Effector memory CD8-positive, alpha-beta T cell (primary cell): ENCODE measurements at regions not wholly inside any gene's neighbourhood (a gene's known extent, or its start where the extent isn't known, plus 50 kb on each side); places are given as distances from the start of the nearest gene placed in this dataset.
"Not testable (repeated sequence)": the region's sequence is repeated elsewhere in the genome, so short reads cannot be mapped to it uniquely, and the experiment has no call there.

Experiments
- ATAC-seq: fragments of 150-1000 bp; cut with Tn5 transposase; replicated peaks from 2 replicates; pipeline ENCODE4 v1.10.0; 2021; ENCODE audit warnings: mild to moderate bottlenecking, moderate library complexity
- DNase-seq, 3 experiments: peaks; one replicate each; pipeline ENCODE4 v3.0.0; 2021
- H3K27ac Mint-ChIP-seq, 2 donors: one replicate each; pipeline ENCODE4 v1.8.0; 2022; ENCODE audit warnings: mild to moderate bottlenecking in 2 of 2, mixed read lengths in 2 of 2, moderate library complexity in 2 of 2
- H3K27me3 Mint-ChIP-seq, 2 donors: one replicate each; pipeline ENCODE4 v1.8.0; 2022; ENCODE audit warnings: mixed read lengths in 2 of 2
- H3K36me3 Mint-ChIP-seq: one replicate; pipeline ENCODE4 v1.8.0; 2022; ENCODE audit warnings: mild to moderate bottlenecking, moderate library complexity, mixed read lengths; ENCODE audit not compliant: insufficient read depth
- H3K4me1 Mint-ChIP-seq, 2 donors: one replicate each; pipeline ENCODE4 v1.8.0; 2022; ENCODE audit warnings: low read depth in 2 of 2, mixed read lengths in 2 of 2
- H3K4me3 Mint-ChIP-seq, 2 donors: one replicate each; pipeline ENCODE4 v1.8.0; 2022; ENCODE audit warnings: mild to moderate bottlenecking in 2 of 2, mixed read lengths in 2 of 2, moderate library complexity in 2 of 2
- H3K9me3 Mint-ChIP-seq, 2 donors: one replicate each; pipeline ENCODE4 v1.8.0; 2022; ENCODE audit warnings: mixed read lengths in 2 of 2

GRCh38 chr9:32136700-32137339, 247.6 kb upstream of the ACO1 start:
- peaks cover 0 to 4% of the 10 kb centered on the region in 2 donors for H3K9me3 Mint-ChIP-seq
- H3K4me3 Mint-ChIP-seq = no peak overlapping the region
- no peaks in the 10 kb centered on the region for H3K36me3 Mint-ChIP-seq
- H3K4me1 Mint-ChIP-seq = no peaks in the 10 kb centered on the region
- H3K27ac Mint-ChIP-seq = no peak overlapping the region
- no peak for DNase-seq
- no peaks in the 10 kb centered on the region for H3K27me3 Mint-ChIP-seq
- no peak for ATAC-seq

DNA sequence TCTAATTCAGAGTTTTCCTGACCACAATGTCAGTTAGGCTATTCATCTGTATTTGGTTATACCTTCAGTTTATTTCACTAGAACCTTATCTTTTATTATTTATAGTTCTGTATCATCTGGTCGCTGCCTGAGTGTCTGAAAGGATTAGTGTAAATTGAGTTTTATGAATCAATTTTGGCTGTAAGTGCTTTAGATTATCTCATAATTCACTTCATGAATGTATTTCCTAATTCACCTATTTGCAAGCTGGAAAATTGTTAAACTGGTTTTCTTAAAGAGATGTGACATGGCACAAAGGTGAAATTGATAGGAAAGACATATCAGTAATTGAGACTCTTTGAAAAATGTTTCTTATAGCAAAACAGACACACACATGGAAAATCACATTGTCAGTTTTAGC, 242.4 kb upstream of the ACO1 start:
- Mint-ChIP-seq H3K27ac (no peak overlapping the region), H3K27me3 (no peaks in the 10 kb centered on the region), H3K36me3 (no peaks in the 10 kb centered on the region), H3K4me1 (no peaks in the 10 kb centered on the region), H3K4me3 (no peak overlapping the region), H3K9me3 (peaks cover 3 to 13% of the 10 kb centered on the region in 2 donors)
- DNase-seq (no peak), ATAC-seq (no peak)

DNA sequence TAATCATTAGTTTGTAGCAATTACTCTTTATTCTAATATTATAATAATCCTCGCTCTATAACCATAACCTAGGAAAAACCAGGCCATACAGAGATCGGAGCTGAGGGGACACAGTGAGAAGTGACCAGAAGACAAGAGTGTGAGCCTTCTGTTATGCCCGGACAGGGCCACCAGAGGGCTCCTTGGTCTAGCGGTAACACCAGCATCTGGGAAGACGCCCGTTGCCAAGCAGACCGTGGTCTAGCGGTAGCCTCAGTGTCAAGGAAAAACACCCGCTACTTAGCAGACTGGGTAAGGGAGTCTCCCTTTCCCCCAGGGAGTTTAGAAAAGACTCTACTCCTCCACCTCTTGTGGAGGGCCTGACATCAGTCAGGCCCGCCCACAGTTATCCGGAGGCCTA, 235.9 kb upstream of the ACO1 start:
- not testable (repeated sequence) for H3K4me3 Mint-ChIP-seq, DNase-seq, H3K36me3 Mint-ChIP-seq, H3K27ac Mint-ChIP-seq, ATAC-seq, H3K27me3 Mint-ChIP-seq, H3K4me1 Mint-ChIP-seq
- peaks cover 6 to 23% of the 10 kb centered on the region in 2 donors for H3K9me3 Mint-ChIP-seq

- H3K4me1 Mint-ChIP-seq = no peaks in the 10 kb centered on the region
- no peaks in the 10 kb centered on the region for H3K27me3 Mint-ChIP-seq
- H3K27ac Mint-ChIP-seq = no peak overlapping the region
- no peaks in the 10 kb centered on the region for H3K9me3 Mint-ChIP-seq
- DNase-seq = no peak
- no peak overlapping the region for H3K4me3 Mint-ChIP-seq
- ATAC-seq = no peak
- no peaks in the 10 kb centered on the region for H3K36me3 Mint-ChIP-seq
Observed at GRCh38 chr9:32161209-32161608, 223.2 kb upstream of the ACO1 start.

DNA sequence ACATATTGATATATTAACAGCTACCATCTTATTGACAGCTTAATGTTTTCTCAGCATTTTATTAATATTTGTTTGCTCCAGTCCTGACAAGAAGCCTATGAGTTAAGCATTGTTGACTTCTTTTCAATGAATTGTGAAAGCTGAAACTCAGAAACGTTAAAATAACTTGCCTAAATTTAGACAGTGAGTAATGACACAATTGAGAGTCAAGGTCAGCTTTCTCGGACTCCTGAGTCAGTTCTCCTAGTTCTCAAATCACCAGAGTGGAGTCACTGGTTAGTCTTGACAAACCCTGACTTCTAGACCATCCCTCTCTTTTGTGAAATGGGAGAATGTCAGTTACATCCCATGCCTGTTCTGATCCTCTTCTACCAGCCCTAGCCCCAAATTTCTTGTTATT, 222.7 kb upstream of the ACO1 start:
- no peaks in the 10 kb centered on the region for H3K4me1 Mint-ChIP-seq

DNA sequence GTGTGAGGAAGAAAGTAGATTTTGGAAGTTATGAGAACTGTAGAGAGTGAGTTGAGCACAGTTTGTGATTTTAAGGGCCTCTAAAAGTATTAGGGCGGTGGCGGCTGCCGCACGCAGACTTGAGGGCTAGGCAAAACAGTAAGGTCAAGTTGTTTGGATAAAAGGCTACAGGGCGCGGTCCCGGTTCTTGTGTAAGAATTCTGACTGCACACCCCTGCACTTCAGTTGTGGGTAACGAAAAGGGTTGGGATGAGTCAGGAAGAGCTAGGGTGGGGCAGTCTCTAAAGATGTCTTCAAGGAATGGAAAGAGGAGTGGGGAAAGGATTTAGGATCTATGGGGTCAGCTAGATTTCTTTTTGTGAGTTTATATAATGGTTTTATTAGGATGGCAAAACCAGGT, 218.1 kb upstream of the ACO1 start:
- H3K9me3 Mint-ChIP-seq, H3K4me3 Mint-ChIP-seq, H3K4me1 Mint-ChIP-seq, ATAC-seq, DNase-seq, H3K36me3 Mint-ChIP-seq, H3K27me3 Mint-ChIP-seq, H3K27ac Mint-ChIP-seq: not testable (repeated sequence)

More for the DNA sequence above, 222.7 kb upstream of the ACO1 start:
- Mint-ChIP-seq H3K27me3 (no peaks in the 10 kb centered on the region), H3K36me3 (no peaks in the 10 kb centered on the region), H3K9me3 (no peaks in the 10 kb centered on the region), H3K27ac (no peak overlapping the region), H3K4me3 (no peak overlapping the region)
- no peak for DNase-seq
- no peak for ATAC-seq

GRCh38 chr9:32171339-32171738, 213.1 kb upstream of the ACO1 start:
- Mint-ChIP-seq H3K27me3 (no peaks in the 10 kb centered on the region), H3K27ac (no peak overlapping the region), H3K36me3 (no peaks in the 10 kb centered on the region), H3K4me1 (no peaks in the 10 kb centered on the region), H3K4me3 (no peak overlapping the region), H3K9me3 (peaks cover 0 to 8% of the 10 kb centered on the region in 2 donors)
- no peak for DNase-seq
- no peak for ATAC-seq

DNA sequence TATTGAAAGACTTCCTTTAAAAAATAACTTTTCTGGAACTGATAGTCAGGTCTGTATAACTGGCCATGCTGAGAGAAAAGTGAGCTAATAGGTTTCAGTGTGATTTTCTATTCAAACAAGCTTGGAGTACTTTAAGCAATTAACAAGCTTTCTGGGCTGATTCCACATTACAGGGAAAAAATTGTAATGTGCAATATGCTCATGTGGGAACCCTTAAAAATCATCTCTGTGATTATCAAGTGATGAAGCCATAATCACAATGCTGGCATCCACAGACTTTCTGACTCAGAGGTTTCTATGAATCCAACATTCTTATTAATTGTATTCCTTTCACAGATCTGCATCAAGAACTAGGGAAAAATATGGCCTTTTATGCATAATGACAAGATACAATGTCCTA, 212.2 kb upstream of the ACO1 start:
- DNase-seq = no peak
- Mint-ChIP-seq H3K4me1 (no peaks in the 10 kb centered on the region), H3K27ac (no peak overlapping the region), H3K36me3 (no peaks in the 10 kb centered on the region), H3K27me3 (no peaks in the 10 kb centered on the region), H3K9me3 (peaks cover 0 to 8% of the 10 kb centered on the region in 2 donors), H3K4me3 (no peak overlapping the region)
- ATAC-seq = no peak

GRCh38 chr9:32177396-32177795, 207.0 kb upstream of the ACO1 start:
- H3K4me1 Mint-ChIP-seq = no peaks in the 10 kb centered on the region
- H3K9me3 Mint-ChIP-seq = peaks cover 0 to 4% of the 10 kb centered on the region in 2 donors
- no peaks in the 10 kb centered on the region for H3K36me3 Mint-ChIP-seq
- H3K4me3 Mint-ChIP-seq = no peak overlapping the region
- ATAC-seq (no peak), DNase-seq (no peak)
- no peaks in the 10 kb centered on the region for H3K27me3 Mint-ChIP-seq
- no peak overlapping the region for H3K27ac Mint-ChIP-seq

GRCh38 chr9:32180597-32180996, 203.8 kb upstream of the ACO1 start:
- no peaks in the 10 kb centered on the region for H3K36me3 Mint-ChIP-seq
- no peak overlapping the region for H3K27ac Mint-ChIP-seq
- no peak overlapping the region for H3K4me3 Mint-ChIP-seq
- DNase-seq (no peak), ATAC-seq (no peak)
- H3K9me3 Mint-ChIP-seq = no peaks in the 10 kb centered on the region
- no peaks in the 10 kb centered on the region for H3K27me3 Mint-ChIP-seq
- no peaks in the 10 kb centered on the region for H3K4me1 Mint-ChIP-seq

- no peak for ATAC-seq
- H3K27ac Mint-ChIP-seq = no peak overlapping the region
- H3K27me3 Mint-ChIP-seq = no peaks in the 10 kb centered on the region
- no peaks in the 10 kb centered on the region for H3K36me3 Mint-ChIP-seq
- no peaks in the 10 kb centered on the region for H3K9me3 Mint-ChIP-seq
- H3K4me3 Mint-ChIP-seq = no peak overlapping the region
- no peak for DNase-seq
- no peaks in the 10 kb centered on the region for H3K4me1 Mint-ChIP-seq
Observed at GRCh38 chr9:32200241-32200640, 184.2 kb upstream of the ACO1 start.

DNA sequence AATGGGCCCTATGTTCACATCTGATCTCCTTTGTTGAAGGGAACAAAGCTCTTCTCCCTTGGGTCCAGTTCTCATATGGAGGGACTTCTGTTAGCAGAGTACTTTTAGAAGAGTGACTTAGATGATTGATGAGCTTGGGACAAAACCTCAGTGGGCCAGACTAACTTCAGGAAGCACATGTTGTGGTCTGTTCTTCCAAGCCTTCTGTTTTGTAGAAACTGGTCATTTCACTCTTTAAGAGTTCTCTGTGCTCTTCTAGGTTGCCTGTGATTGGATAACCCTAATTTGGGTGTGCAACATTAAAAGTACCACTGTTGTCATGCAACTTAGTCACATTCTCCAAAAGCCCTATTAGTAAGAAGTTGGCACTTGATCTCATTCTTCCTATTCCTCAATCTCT, 183.5 kb upstream of the ACO1 start:
- ATAC-seq = no peak
- Mint-ChIP-seq H3K4me3 (no peak overlapping the region), H3K36me3 (no peaks in the 10 kb centered on the region), H3K27ac (no peak overlapping the region), H3K4me1 (no peaks in the 10 kb centered on the region), H3K27me3 (no peaks in the 10 kb centered on the region), H3K9me3 (no peaks in the 10 kb centered on the region)
- no peak for DNase-seq

- H3K4me3 Mint-ChIP-seq, H3K9me3 Mint-ChIP-seq, ATAC-seq: not testable (repeated sequence)
Observed at GRCh38 chr9:32209164-32209563, 175.3 kb upstream of the ACO1 start.

GRCh38 chr9:32218100-32218767, 166.2 kb upstream of the ACO1 start:
- DNase-seq (no peak), ATAC-seq (no peak)
- Mint-ChIP-seq H3K36me3 (no peaks in the 10 kb centered on the region), H3K4me1 (no peaks in the 10 kb centered on the region), H3K9me3 (peaks cover 2 to 6% of the 10 kb centered on the region in 2 donors), H3K27me3 (no peaks in the 10 kb centered on the region), H3K27ac (no peak overlapping the region), H3K4me3 (no peak overlapping the region)

More at GRCh38 chr9:32209164-32209563, 175.3 kb upstream of the ACO1 start:
- DNase-seq, H3K4me1 Mint-ChIP-seq, H3K36me3 Mint-ChIP-seq, H3K27me3 Mint-ChIP-seq, H3K27ac Mint-ChIP-seq: not testable (repeated sequence)
